Activated CD4-positive, alpha-beta T cell treated with anti-CD3 and anti-CD28 coated beads, Interleukin-2, amount 50 U/mL, for 4 hours (primary cell): ENCODE measurements at regions not wholly inside any gene's neighbourhood (a gene's known extent, or its start where the extent isn't known, plus 50 kb on each side); places are given as distances from the start of the nearest gene placed in this dataset.

Source experiments
- DNase-seq, 2 experiments: peaks; one replicate each; pipeline ENCODE4 v3.0.0-alpha.2; 2020

DNA sequence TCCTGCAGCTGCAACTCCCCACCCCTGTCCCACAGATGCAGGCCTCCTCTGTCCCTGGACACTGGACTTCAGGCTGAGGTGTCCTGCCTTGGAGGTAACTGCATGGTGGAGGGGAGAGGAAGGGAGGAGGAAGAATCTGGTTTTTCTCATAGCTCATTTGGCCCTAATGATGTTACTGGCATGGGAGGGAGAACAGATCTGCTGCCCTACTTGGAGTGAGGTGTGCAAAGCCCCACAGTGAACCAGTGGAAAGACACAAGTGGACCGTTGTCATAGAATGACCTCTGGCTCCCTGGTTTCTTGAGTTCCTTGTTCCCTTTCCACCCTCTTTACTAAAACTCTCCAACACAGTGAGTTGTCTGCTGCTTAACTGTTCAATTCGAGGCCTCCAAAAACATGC is 215.9 kb downstream of the BARX2 start:
- no peak for DNase-seq

DNA sequence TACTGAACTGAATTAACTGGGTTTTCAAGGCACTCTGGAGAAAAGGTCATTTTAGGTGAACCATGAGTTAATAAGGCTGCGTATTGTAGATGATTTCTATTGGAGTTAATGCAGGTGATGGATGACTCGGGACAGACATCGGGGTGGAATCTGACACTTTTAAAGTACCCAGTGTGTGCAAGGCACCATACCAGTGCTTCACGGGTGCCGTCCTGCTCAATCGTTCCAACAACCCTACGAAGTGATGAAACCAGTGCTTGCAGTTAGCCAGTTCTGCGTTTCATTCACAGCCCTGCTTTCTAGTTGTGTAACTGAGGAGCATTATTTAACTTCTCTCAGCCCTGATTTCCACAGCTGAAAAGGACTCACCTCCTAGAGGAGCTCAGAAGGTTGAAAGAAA is 216.5 kb downstream of the BARX2 start:
- DNase-seq: no peak

DNA sequence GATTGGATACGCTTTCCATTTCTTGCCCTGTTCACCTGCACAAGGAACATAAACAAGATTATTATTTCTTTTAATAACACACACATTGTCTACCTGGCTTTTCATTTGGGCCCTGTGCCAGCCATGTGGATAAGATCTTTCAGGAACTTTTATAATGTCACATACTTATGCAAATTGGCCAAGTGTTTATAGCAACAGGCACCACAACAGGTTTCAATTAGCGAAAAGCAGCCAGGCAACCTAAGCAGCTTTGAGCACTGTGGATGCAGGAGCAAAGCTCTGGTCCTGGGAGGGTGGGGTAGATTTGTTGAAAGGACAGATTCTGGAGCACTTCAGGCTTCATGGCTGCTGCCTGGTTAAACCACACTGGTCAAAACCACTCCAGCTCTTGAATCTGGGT is 217.4 kb downstream of the BARX2 start:
- no peak for DNase-seq

DNA sequence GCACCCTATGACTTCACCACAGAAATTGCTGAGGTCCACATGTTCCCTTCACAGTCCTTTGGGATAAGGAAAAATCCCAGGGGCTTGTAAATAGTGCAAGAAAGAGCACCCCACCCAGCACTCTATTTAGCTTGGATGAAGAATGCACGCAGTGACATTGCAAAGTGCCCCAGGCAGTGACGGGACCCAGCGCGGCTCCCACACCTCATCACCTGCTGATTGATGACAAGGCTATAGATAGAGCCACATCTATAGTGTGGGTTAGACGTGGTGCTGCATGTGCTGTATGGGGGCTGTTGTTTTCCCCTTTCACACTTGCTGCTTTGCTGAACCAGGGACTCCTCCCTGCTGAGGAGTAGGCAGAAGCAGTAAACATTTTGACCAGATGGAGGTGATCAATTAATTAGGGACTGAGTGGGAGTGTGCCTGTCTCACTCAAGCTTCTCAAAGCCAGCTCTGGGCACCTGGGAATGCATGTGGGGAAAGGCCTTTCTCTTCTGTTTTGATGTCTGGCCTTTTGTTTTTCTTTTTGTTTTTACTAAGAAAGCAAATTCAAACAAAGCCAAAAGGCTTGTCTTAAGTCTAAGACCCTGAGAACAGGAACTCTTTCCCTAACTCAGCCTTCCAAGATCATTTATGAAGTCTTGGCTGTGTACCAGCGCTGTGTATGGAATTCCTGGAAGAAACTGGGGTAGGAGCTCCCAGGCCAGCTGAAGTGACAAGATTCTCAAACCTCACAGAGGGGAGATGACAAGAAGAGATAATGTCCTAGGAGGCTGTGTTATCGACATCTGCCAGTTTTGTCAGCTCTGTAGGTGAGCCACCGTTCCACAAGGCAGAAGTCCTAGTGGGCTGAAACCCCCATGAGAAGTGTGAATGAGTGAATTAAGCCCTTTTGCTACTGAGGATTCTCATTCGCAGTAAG is 219.7 kb downstream of the BARX2 start:
- DNase-seq: no peak

DNA sequence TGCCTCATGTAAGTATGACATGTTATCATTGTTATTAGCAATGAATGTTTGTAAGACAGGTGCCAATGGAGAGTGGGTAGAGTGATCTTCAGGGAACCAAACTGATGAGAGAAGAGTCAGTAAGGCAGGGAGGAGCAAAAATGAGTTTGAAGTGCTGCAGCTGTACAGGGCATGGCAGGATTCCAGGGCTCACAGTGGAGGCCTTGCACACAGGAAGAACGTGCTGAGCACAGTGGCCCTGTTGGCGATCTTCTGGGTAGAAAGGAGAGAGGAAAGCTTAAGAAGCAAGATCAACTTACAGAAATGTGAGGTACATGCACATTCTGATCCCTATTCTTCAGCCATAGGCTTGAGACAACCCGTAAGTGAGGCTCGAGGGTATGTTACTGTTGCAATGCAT is 219.3 kb upstream of the TMEM45B start:
- no peak for DNase-seq

DNA sequence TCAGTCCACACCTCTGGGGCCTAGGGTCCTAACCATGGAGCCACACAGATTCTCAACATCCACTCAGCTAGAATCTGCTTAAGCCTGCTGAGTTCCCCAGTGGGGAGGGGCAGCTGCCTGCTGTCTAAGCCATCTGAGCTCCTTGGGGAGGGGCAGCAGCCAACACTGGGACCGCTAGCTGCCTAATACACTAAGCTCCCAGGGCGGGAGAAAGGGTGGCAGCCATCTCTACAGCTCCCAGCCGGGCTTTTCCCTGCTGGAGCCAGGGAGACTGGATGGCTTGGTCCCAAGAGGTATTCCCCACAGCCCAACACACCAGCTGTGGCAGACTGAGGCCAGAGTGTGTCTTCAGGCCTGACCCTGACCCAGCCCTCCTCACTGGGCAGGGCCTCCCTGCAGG is 217.3 kb upstream of the TMEM45B start:
- no peak for DNase-seq

DNA sequence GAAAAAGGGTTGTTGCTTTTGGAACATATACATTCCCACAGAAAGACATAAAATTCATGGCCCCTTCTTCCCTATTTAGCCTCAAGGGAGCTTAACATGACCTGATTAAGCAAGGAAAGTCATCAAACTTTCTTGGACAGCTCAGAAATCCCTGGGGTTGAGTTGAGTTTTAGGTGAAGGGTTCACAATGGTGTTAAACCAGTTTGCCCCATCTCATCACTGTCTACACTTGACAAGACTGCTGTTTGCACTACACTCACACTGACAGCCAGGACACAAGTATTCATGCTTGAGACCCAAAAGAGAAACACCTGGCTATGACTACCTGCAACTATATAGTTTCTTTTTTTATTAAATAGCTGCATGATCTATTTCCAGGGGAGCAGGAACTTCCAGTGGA is 209.8 kb upstream of the TMEM45B start:
- no peak for DNase-seq

DNA sequence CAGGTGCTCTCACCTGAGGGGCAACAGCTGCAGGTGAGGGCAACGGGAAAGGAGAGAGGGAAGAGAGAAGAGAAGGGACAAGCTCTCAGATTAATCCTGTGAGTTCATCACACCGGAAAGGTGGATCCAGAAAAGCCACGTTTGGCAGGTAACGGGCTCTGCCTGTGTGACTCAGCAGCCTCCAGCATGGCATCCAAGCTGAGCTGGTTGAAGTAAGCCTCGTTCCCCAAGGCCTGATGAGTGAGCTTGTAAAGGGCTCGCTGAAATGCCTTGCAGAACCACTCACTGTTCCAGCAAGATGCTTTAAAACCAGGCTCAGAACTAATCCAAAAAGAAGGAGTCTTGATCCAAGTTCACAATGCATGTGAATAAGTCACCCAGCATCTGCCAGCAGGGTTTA is 206.9 kb upstream of the TMEM45B start:
- no peak for DNase-seq

DNA sequence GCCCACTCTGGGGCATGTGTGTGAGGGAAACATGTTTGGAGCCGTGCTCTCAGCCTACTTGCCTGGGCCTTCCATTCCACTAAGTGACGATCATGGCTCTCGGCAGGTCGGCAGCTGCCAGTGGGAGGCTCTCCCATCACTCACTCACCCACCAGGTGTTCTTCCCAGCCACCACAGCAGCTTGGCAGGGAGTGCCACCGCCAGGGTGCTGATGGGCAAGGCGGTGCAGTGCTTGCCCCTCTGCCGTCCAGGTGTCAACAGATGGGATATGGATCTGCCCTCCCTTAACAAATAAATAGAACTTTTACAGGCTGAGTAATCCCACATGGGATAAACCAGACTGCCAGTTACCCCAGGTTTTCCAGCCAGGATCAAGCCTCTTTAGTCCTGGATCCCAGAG is 205.5 kb upstream of the TMEM45B start:
- DNase-seq: no peak

DNA sequence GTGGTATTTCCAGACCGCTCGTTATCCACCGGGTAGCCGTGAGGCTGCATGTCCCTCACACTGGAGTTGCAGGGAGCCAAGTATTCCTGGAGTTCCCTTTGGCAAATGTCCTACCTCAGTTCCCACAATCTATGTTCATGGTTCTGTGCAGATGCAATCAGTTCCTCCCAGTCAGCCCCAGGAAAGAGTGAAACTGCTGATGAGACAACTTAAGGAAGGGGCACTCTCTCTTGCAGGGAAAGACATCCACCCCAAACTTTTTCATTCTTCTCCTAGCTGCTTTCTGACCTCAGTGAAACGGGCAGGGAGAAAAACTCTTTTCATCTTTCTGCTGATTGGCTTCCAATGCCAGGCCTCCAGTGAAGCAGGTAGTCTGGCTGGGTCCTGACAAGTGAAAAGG is 205.1 kb upstream of the TMEM45B start:
- DNase-seq: no peak

DNA sequence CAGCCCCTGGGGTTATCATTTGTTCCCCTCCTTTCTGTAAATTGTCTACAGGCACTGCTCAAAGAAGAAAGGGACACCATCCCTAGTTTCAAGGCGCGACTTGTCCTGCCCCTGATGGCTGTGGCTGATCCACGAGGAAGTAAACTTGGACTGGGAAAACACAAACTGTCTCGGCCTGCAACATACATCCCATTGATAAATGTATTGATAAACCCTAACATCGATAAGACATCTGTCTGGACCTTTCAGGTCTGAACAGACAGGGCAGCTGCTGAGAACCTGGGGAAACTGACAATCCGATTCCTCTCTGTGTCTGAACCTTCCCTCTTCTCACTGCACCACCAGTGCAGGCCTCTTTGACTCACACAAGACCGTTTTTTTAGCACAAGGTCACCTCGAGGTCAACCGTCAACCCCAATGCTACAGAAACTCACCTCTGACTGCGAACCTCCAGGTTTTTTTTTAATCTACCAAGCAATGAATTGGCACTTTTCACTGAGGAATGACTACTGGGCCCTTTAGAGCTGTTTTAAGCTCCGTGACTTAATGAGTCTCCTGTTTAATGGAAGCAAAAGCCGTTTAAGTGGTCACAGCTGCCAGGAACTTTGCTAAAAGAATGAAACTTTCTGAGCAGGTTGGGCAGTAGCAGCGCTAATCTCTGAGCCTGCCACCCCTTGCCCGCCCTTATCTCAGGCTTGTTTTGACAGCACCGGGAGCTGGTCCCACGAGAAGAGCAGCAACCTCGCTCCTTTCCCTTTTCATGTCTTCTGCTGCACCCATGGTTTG is 203.8 kb upstream of the TMEM45B start:
- no peak for DNase-seq

DNA sequence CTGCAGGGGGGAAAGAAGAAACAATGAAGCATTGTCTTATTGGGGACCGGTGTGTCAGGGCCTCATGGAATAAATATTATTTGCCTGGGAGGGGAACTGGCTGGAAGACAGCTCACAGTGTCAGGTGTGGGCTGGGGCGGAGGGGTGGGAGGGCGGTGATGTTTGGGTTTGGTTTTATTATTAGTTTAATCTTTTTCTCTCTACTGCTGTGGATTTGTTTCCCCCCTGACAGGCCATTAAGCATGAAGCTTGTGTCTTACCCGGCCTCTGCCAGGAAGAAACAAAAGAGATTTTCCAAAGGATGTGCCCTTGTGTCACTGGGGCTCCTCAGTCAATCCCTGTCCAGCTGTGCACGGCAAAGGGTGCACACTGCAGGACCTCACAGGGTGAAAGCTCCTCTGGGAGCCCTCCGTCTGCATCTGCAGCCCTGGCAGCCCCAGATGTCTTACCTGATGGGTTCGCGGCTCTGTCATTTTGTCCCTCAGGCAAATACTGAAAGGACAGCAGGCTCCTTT is 203.1 kb upstream of the TMEM45B start:
- no peak for DNase-seq

DNA sequence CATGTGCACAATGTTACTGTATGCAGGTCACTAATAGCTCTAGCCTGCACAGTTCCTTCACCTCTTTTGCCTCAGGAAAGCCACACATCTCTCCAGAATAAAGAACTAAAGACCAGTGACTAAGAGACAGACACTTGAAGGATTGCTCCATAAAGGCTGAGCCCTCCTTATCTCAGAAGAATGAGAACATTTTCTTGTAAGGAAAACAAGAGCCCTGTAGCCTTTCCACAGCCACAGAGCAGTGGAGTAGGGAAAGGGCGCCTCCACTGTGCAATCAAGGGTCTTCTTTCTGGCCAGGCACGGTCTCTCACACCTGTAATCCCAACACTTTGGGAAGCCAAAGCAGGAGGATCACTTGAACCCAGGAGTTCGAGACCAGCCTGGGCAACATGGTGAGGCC is 202.6 kb upstream of the TMEM45B start:
- DNase-seq: no peak

DNA sequence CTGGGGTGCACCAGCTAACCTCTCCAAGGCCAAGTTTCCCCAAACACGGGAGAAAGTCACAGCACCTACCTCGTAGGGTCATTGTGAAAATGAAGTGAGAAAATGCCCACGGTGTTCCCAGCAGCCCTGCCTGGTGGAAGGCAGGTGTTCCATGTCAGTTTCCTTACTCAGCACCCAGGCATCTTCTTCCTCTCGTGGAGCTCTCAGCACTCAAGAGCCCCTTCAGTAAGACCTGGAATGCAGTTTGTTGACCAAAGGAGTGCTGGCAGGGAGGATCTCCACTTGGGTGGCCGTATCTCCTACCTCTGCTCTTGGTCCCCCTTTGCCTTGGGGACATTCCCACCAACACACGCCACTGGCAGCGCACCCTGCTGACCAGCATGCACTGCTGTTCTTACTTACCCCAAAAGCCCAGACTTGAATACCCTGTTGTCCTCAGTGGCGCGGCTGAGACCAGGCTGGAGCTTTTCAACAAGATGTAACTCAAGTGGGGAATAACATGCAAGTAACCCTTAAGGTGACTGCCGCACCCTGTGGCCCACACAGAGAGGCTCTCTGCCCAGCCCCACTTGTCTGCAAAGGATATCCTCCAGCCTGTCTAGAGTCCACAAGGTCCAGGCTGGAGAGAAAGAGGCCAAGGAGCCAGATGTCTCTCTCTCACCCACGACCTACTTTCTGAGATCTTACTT is 201.2 kb upstream of the TMEM45B start:
- no peak for DNase-seq

DNA sequence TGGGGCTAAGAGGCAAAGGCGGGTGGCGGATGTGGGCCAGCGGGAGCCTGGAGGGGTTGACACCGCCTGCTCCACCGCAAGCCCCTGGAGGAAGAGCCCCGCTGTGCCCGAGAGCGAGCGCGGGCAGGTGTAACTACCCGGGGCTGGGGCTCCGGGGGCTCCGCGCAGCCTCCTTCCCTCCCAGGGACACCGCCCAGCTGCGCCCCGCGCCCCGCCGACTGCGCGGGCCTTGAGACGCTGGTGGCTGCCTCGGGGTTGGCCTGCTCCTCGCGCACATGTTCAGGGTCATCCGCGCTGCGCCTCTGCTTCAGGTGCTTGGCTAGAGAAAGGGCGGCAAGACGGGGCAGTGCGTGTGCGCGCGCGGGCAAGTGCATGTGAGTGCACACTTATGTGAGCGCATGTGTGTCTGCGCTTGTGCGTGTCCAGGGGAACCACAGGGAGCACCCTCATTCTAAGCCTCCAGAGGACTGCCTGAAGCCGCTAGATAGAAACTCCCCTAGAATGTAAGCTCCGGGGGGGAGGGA is 197.5 kb upstream of the TMEM45B start:
- DNase-seq: no peak

DNA sequence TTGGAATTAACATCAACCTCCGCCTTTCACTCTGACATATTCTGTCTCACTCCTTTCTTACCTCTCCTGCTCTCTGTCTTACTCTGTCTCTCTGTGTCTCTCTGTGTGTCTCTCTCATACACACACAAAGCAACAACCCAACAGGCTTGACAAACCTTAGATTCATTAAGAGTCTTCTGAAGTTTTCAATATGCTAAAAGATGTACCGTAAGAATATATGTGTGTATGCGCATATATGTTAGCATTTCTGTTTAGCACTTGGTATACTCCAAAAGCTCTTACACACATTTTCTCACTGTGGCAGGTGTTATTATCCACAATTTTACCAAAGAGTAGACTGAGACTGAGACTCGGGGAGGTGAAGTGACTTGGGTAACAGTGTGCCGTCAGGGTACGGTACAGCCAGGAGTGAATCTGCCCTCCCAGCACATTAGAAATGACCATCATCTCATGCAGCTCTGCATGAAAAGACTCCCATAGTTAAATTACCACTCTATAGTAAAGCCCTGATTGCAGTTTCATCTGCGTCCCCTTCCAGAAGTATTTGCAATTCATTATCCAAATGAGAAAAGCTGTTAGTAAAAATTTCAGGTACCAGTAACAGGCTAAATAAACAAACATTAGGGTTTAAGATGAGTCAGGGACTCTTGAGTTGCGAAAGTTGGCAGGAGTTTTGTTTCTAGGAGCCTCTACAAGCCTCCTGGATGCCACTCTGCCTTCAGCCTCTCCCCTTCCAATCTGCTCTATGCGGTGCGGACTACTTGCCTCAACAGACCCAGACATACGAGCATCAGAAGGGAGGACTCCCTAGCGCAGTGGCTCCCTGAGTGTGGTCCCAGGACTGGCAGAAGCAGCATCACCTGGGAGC is 195.2 kb upstream of the TMEM45B start:
- DNase-seq: no peak

DNA sequence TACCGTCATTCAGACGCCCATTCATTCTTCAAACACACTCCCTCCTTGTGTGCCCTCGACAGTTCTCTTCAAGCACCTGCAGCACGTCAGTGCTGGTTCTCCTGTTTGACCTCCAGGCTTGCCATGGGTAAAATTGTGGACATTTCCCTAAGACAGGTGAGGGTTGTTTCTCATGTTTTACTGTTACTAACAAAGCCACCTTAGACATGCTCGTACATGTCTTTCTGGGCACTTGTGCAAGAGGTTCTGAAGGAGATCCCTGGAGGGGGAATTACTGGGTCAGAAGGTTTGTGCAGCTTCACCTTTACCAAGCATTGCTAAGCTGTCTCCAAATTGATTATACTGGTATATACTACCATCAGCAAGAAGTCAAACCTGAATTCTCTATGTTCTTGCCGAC is 189.7 kb upstream of the TMEM45B start:
- DNase-seq: no peak

DNA sequence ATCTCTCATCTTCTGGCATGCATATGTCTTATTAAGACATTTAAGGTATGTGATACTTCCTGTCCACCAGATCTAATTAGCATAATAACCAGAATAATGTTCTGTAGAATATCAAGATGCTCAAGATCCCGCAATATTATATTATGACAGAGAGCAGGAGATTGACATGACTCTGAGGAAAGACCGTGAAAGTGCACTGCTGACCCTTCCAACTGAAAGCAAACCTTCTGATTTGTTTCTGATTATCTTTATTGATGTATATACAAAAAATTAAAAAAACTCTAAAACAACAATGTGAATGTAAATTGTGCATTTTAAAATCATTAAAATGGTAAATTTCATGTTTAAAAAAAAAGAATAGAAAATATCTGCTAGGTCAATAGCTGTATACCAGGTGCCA is 184.4 kb upstream of the TMEM45B start:
- no peak for DNase-seq

DNA sequence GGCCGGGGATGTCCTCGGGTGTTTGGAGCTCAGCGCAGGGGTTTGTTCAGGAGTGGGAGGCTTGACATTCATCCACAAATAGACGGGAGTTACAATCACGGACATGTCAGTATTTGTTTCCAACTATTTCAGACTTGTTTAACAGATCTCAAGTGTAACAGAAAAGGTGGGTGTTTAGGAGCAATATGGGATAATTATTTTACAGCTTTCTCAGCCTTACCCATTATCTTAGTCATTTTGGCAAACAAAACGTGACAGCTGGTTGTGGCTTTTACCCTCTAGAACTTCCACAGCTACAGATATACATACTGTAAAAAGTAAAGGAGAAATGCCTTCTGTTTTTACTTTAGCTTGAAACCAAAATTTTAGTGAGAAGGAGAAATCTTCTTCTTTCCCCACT is 178.7 kb upstream of the TMEM45B start:
- DNase-seq: no peak

DNA sequence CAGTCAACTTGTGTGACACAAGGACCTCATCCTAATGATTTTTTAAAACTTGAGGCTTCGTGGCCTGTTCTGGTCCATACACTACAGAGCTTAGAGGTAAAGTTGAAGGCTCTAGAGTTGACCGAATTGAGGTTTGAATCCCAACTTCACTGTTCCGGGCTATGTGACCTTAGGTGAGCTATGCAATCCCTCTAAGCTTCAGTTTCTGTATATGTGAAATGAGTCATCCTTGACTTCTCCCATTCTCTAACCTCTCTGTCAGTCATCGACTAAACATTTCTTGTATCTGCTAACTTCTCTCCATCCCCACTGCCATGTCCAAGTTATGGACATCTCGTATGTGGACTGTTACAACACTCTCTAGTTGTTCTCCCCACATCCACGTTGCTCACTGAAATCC is 178.2 kb upstream of the TMEM45B start:
- DNase-seq: no peak

DNA sequence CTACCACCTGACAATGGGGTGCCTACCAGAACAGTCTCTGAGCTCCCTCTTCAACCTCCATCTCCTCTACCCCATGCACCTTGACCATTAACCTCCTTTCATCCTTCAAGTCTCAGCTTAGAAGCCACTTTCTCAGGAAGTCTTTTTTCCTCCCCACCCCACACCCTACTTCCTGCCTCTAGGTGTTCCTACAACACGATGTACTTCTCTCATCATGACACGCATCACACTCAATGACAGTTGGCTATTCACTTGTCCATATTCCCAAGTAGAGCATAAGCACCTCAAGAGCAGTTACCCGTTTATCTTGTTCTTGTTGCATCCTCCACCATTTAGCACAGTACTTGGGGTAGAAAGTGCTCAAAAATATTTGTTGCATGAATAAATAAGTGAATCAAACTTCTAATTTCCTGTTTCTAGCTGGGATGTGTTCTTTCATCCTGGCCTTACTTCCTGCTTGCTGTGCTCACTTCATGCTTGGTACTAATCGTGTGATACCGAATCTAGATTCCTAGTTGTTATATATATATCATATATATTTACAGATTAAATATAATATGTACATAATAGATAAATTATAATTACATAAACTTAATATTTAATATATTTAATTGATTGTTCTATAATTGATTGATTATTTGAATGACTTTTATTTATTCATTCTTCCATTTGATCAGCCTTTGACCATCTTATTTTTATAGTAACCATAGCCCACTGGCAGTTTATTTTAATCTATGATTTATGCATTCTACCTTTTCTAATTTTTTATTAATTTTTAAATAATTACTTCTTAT is 177.5 kb upstream of the TMEM45B start:
- DNase-seq: no peak
